GM21526 (cell line): ENCODE measurements at regions not wholly inside any gene's neighbourhood (a gene's known extent, or its start where the extent isn't known, plus 50 kb on each side); places are given as distances from the start of the nearest gene placed in this dataset.

Experiments
- ATAC-seq: cut with Tn5 transposase; IDR thresholded peaks from one replicate; pipeline ENCODE4 v1.9.1; 2021; ENCODE audit warnings: moderate library complexity; ENCODE audit not compliant: unreplicated experiment, low FRiP score

DNA sequence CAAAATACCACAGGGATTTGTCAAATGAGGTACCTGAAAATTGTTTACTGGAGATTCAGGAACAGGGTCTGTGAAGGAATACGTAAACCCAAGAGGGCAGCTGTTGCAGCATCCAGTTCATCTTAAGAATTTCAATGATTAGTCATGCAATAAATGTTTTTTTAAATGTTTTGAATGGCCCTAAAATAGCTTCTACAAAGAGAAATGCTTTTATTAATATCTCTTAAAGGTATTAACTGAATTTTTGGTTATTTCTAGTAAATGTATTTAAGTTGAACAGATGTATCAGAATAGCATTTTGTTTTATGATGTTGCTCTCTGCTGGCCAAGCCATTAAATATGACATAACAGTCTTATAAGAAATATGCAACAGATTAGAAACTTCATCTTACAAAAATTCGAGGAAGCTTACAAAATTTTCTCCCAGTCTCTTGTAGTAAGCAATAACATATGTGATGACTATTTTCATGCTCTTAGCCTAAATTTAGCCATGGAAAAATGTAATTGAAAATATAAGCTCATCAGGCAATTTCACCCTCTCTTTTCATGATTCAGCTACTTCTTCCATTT, 863.9 kb downstream of the SUCLG1 start:
- ATAC-seq = no peak

DNA sequence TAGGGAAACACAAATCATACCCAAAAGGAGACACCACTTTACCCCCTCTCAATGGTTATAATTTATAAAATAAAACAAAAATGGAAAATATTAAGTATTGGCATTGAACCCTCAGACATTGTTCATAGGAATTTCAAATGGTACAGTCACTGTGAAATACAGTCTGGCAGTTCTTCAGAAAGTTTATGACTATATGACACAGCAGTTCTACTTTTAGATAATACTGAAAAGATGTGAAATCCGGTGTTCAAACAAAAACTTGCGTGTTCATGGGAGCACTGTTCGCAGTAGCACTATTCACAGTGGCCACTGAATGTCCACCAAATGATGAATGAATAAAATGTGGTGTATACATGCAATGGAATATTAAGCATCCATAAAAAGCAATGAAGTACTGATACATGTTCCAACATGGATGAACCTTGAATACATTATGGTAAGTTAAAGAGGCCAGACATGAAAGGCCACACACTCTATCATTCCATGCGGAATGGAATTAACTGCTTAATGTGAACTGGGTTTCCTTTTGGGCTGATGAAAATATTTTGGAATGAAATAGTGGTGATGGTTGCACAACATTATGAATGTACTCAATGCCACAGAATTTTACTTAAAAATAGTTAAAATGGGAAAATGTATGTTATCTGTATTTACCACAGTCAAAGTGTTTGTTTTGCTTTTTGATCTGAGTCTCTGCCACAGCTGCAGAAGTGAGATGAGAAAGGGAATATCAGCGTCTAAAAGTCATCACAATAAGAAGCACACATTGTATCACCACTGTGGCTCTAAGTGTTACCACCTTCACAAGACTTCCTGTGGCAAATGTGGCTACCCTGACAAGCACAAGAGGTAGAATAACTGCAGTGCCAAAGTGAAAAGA, 864.6 kb downstream of the SUCLG1 start:
- no peak for ATAC-seq

DNA sequence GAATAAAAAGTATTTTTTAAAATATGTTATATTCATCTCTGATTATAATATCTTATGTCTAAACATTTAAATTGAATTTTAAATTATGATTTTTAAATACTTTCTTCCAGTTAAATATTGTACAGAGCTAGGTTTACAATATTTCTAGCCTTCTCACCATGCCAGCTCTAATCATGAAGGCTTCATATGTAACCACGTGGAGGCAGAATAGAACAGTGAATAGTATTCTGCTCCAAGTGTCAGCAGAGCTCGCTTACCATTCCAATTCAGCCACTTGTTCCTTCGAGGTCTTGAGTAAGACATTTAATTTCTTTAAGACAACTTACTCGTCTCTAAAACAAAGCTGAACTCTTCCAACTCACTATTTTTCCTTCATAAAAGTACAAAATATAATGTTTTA, 871.8 kb downstream of the SUCLG1 start:
- no peak for ATAC-seq

DNA sequence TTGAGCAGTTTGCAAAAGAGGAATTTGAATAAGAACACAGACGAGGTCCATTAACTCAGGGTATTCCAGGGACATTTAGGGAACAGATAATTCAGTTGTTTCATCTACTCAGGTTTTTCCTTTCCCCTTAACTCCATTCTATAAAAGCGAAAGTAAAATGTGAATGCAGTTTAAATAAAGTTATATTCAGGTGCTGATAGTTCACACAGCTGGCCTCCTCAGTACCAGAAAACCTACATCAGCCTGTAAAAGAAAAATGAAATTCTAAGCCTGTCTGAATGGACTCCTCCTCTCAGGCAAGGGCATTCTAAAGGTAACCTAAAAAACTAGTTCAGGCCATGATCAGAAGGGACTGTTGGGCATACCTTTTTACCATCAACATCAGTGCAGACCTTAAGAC, 873.8 kb downstream of the SUCLG1 start:
- no peak for ATAC-seq

DNA sequence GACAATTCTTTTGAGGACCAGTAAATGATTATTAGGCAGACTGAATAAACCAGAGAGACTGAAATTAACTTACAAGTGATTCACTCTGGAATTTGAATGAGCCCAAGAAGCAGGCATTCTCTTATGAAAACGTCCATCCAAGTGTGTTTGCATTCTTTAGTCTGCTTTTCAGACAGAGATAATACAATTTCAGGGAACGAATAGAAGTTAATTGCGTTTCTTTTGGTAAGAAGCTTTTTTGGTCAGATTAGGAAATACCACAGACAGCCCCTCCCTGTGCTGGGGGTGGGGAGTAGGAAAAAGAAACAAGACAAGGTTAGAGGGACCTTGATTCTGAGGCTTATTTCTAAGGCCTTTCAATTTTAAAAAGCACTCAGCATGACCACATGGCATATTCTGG, 874.4 kb downstream of the SUCLG1 start:
- ATAC-seq = no peak

DNA sequence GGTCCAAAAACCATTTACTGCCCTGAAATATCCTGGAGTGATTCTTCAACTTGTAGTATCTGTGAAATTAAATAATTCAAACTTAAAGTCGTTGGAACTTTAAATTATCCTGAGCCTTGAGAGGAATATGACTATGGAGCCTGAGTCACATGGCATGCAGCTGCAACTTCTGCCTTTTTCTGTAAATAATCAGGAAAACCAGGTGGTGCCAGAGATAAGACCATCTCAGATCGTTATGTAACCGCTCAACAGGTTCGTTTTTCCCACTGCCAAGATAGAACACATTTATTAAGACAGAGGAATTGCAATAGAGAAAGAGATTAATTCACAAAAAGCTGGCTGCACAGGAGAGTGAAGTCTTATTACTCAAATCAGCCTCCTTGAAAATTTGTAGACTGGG, 876.5 kb downstream of the SUCLG1 start:
- ATAC-seq = no peak

DNA sequence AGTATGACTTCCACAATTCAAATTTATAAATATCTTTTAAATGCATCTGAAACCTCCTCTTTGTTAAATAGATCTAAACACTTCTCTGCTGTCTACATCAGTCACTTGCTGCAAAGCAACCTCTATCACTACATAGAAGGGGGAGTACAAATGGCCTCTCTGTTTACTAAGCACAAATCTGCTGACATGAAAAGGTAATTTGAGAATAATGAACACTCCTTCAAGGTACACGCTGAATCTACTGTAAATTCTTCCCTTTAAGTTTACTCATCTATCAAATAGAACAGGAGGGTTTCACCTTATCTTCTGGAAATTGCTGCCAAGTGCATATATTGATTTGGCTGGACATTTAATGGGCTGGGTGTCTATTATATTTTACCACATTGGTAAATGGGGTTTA, 879.6 kb downstream of the SUCLG1 start:
- no peak for ATAC-seq

DNA sequence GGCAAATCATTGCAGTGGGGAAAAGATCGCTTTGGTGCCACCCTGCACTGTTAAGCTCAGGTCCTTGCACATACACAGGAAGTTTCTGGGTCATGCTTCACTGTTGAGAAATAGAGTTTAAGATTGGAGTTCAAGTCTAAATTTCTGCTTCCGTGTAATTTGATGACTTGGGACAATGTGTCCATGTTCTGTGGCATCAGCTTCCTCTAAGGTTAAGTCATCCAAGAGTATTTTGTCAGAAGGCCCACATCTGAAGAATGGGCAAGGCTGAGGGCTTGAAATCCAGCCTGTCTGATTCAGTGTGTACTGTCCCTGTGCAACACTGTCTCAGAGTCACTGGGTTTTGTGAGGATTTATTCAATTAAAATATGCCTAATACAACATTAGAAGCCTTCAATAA, 880.7 kb downstream of the SUCLG1 start:
- no peak for ATAC-seq

DNA sequence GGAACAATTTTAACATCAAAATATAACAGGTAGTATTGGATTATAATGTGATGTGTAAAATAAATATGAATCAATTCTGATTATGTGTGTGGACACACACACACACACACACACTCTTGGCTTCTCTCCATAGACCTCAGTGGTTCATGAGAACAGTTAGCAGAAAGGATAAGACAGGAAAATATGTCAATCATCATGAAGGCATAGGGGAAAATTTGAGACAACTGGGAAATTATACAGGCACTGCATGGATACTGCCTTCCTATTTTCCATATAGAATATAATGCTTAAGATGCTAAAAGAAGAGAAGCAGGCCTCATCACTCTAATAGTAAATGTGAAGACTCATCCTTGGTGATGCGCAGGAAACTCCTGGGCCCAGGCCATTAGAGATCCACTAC, 884.5 kb downstream of the SUCLG1 start:
- no peak for ATAC-seq

DNA sequence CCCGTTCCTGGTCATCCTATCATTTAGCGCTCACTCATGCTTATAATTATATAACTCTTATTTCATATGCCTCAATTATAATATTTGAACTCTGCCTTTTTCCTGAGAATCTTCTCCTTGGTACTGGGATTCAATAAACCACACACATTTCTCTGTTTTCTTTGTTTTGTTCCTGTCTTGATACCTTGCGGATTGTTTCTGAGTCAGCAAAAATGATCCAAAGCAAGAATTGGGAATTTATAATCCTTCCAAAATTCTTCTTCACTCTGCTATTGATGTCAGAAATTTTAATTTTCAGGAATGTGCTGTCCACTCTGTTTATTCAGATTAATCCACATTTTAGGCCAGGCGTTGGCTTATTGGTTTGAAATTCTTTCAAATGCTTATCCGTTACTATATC, 886.0 kb downstream of the SUCLG1 start:
- no peak for ATAC-seq

DNA sequence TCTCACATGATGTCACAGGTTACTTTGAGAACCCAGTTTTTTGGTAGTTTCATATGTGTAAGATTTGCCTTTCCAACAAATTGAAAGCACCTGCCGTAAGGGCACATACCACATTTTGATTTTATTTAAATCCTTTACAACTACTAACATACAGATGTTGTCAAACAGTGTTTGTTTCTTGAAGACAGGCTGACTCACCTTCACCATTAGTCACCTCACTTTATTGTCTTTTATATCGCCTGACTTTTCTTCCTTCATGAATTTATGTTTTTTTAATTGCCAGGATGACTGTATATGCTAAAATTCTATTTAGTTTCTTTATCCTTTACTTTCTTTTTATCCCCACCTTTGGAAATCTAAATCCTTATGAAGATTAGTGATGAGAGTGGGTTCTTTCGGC, 886.7 kb downstream of the SUCLG1 start:
- ATAC-seq = no peak

DNA sequence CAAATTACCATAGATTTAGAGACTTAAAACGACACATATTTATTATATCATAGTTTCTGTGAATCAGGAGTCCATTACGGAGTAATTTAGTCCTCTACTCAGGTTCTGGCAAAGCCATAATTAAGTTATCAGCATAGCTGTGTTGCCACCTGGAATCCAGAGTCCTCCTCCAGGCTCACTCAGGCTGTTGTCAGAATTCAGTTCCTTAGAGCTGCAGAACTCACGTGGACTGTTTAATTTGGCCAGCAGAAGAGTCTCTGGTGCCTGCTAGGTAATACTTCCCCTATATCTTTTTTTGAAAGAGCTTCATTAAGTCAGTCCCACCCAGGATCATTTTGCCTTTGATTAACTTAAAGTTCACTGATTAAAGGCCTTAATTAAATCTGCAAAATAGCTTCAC, 891.5 kb downstream of the SUCLG1 start:
- ATAC-seq = no peak

DNA sequence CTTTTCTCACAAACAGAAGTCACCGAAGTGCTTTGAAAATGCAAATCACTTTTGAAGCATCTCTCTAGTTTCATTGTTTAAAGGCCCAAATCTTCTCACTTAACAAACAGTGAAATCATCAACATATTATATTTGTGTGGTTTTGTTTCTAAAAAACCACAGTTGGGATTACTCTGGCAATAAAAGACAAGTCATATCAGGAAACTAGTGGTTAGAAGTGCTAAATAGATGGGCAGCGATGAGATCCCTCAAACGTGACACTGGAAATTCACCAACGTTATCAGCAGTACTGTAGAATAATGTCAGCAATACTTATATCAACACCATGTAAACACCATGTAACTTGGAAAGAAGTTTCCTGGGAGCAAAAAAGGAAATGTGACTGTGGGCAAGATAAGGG, 893.5 kb downstream of the SUCLG1 start:
- ATAC-seq = no peak

DNA sequence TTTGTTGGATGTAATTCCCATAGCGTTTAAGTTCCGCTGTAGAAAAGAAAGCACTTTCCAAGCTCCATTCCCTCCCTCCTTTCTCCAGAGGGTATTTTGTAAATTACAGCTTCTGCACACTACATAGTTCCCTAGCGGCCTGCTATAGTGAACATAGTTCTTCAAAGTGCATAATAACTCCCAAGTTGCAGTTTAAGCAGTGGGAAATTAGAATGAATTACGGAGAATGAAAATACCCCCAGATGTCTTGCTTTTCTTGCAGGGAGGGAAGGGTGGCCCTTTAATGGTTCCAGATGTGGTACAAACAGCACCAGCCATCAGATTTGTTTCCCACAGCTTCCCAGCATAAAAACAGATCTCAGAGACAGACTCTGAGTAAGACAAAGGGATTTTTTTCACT, 893.9 kb downstream of the SUCLG1 start:
- no peak for ATAC-seq

DNA sequence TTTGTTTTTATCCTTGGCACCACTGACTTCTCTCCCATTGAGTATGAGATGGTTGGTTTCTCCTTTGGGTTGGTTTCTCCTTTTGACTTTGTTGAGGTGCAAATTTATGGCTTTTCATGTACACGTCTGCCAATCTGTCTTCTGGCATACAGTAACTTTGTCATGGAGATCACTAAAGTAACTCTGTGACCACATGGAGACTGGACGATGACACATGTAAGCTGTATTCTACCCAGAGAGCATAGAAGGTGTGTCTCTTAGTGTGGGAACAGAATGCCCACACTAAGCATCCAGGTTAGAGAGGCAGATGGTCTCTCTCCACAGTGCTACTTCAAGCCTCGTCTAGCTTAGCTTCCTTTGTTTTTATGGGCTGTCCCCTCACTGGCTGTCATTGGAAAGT, 897.5 kb downstream of the SUCLG1 start:
- no peak for ATAC-seq

DNA sequence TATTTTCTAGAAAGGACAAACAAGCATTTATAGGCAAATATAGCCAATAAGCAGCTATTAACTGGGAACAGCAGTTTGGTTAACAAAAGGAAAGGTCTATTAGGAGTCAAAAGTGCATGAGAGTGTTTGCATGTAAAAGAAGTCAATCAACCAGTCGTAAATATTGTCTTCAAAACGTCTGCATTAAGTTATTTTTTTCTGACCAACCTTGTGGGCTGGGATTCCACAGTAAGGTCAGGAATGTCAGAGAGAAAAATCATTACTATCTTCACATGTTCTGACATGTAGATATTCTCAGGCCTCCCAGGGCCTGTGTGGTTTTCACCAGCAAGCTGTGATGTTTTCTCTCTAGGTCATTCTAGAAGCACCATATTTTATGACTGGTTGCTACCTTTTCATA, 922.5 kb downstream of the SUCLG1 start:
- ATAC-seq = no peak

DNA sequence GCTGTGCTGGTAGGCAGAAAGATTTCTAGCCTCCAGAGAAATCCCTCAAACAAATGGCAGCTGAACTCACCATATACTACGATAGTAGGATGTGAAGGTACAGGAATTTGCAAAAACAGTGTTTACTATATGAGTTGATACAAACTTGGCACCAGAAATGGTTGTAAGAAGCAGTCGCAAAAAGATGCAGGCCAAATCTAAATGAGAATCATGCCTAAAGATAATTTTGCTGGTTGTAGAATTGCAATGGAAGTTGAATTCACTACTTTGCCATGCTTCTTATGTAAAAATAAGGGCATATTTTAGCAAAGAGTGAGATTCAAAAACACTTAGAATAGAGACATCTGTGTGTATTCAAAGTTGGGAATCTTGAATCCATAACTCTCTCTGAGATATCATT, 924.7 kb downstream of the SUCLG1 start:
- no peak for ATAC-seq

DNA sequence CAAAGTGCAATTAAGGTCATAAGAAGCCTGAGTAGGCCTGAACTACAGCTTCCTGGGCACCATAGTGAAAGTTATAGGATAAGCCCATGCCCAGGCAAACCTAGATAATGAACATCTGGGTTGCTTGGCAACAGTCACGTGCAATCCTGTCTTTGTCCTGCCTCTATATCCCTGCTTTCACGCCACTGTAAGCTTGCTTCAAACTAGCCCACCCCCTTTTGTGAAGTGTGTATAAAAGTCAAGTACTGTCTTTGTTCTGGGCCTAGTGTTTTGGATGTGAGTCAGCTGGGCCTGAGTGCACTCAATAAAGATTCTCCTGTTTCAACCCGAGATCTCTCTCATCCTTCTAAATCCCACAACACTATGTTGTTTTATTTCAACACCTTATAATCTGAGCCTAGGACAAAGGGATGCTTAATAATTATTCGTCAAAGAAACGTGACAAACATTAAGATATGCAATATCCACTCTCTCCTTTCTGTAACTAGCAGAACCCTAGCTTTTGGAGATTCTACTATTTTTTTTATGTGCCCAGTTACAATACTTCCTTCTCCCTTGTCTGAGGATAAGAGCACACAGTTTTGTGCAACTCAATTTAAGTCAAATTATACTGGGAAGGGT, 927.8 kb downstream of the SUCLG1 start:
- ATAC-seq = no peak

DNA sequence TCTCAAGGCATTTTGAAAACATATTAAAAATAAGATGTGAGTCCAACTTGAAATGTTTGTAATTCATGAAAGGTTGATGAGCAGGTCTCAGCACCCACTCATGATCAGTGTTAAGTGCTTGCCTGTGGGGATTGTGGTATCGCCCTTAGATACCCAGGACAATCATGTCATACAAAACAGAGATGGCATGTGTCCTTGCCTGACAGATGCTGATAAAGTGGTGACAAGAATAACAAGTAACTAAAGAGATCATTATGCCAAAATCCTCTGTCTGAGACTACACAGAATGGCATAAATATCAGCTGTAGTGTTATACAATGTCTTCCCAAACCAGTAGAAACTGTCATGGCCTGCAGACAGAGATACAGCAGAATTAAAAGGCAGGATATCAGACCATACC, 930.3 kb downstream of the SUCLG1 start:
- ATAC-seq = no peak

DNA sequence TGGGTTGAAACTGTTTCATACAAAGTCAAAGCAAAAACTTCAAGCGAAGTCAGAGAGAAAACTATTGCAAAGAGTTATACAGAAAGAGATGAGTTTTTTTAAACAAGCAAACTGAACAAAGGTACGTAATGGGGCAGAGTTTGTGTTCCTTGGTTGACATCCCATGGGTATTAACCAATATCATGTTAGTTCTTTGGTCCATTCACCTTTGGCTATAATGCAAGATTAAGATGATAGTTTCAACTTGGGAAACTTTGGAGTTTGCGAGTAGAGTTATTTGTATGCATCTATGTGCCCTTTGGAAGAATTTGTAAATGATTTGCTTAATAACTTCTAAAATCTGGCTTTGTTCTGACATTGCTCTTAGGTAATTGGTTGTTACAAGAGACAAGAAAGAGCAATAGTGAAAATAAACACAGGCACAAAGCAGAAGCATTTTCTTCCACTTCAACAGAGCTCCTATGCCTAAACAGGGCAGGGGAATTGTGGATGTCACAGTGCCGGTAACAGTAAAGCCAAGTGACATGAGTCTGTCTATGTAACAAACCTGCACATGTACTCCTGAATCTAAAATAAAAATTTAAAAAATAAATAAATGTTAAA, 936.1 kb downstream of the SUCLG1 start:
- ATAC-seq = no peak

DNA sequence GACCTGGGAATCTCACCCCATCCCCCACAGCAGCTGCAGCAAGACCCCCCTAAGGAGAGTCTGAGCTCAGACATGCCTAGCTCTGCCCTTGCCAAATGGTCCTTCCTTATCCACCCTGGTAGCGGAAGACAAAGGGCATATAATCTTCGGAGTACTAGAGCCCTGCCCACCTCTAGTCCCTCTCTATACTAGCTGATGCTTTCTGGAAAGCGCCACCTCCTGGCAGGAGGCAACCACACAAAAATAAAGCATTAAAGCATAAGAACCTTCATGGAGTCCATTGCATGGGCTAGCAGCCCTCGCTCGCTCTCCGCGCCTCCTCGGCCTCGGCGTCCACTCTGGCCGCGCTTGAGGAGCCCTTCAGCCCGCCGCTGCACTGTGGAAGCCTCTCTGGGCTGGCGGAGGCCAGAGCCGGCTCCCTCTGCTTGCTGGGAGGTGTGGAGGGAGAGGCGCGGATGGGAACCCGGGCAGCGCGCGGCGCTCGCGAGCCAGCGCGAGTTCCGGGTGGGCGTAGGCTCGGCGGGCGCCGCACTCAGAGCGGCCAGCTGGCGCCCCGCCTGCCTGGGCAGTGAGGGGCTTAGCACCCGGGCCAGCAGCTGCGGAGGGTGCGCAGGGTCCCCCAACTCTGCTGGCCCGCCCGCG, 941.2 kb downstream of the SUCLG1 start:
- no peak for ATAC-seq
